GM12878 (cell line): ENCODE measurements at regions not wholly inside any gene's neighbourhood (a gene's known extent, or its start where the extent isn't known, plus 50 kb on each side); places are given as distances from the start of the nearest gene placed in this dataset.

Source experiments
- CUX1 ChIP-seq: IDR thresholded peaks from 2 replicates; pipeline ENCODE4 v1.6.1; 2012; ENCODE audit warnings: improper control_type of control experiment, low read depth, low read length; ENCODE audit not compliant: insufficient replicate concordance
- ZBTB40 ChIP-seq: fragments of 450-650 bp; IDR thresholded peaks from 2 replicates; pipeline ENCODE4 v1.6.1; 2016; ENCODE audit warnings: mild to moderate bottlenecking, moderate library complexity, borderline replicate concordance

GRCh38 chr15:94855409-94856266 lies 624.3 kb downstream of the MCTP2 start (continued):
- TF ChIP-seq ZBTB40, result no peak
- no peak for TF ChIP-seq CUX1
